A673 (cell line): ENCODE measurements at regions not wholly inside any gene's neighbourhood (a gene's known extent, or its start where the extent isn't known, plus 50 kb on each side); places are given as distances from the start of the nearest gene placed in this dataset.

ENCODE experiments used
- BruUV-seq: library from RNA; stranded (reverse); fragments of 400-500 nt; replicated peaks from 2 replicates; lab custom pipeline; 2021; lab: Mats Ljungman, UMichigan
- CTCF ChIA-PET: fragments of 300-600 bp; sonication (Branson Sonifier 250); formaldehyde crosslinking; loops from one replicate; lab custom pipeline; 2022; ENCODE audit warnings: antibody characterized with exemption; lab: Charles Lee
- POLR2A ChIA-PET: fragments of 300-600 bp; sonication (Branson Sonifier 250); formaldehyde crosslinking; loops from one replicate; lab custom pipeline; 2022; ENCODE audit warnings: antibody characterized with exemption; ENCODE audit not compliant: low non-redundant PET; lab: Charles Lee
- DNase-seq: peaks from one replicate; pipeline ENCODE4 v3.0.0-alpha.2; 2015; ENCODE audit warnings: low spot score
- H3K27ac ChIP-seq: fragments of 200-600 bp; sonication (generic); 2 replicates; pipeline ENCODE4 v1.5.1; 2016; ENCODE audit warnings: mixed run types, low read depth, mild to moderate bottlenecking, mixed read lengths, antibody characterized with exemption, low read length; ENCODE audit not compliant: poor library complexity, severe bottlenecking
- H3K27me3 ChIP-seq: fragments of 200-600 bp; sonication (generic); replicated peaks from 2 replicates; pipeline ENCODE4 v1.6.1; 2017; ENCODE audit warnings: mixed run types, low read depth, mild to moderate bottlenecking, mixed read lengths, antibody characterized with exemption, low read length; ENCODE audit not compliant: insufficient read depth, poor library complexity
- H3K36me3 ChIP-seq: fragments of 200-600 bp; sonication (generic); 2 replicates; pipeline ENCODE4 v1.6.1; 2016; ENCODE audit warnings: mixed run types, mild to moderate bottlenecking, mixed read lengths, antibody characterized with exemption, low read length; ENCODE audit not compliant: insufficient read depth, poor library complexity, severe bottlenecking
- H3K4me1 ChIP-seq: fragments of 200-600 bp; sonication (generic); 2 replicates; pipeline ENCODE4 v1.6.1; 2017; ENCODE audit warnings: mixed run types, mild to moderate bottlenecking, mixed read lengths, antibody characterized with exemption, low read length; ENCODE audit not compliant: insufficient read depth, poor library complexity, severe bottlenecking
- H3K4me3 ChIP-seq: fragments of 200-600 bp; sonication (generic); 2 replicates; pipeline ENCODE4 v1.5.1; 2016; ENCODE audit warnings: low read depth, mixed run types, mild to moderate bottlenecking, mixed read lengths, low read length; ENCODE audit not compliant: poor library complexity, severe bottlenecking
- H3K9me3 ChIP-seq: fragments of 200-600 bp; sonication (generic); 2 replicates; pipeline ENCODE4 v1.6.1; 2016; ENCODE audit warnings: mixed run types, low read depth, mild to moderate bottlenecking, mixed read lengths, antibody characterized with exemption, low read length; ENCODE audit not compliant: poor library complexity, severe bottlenecking
- CTCF ChIP-seq: fragments of 300-800, 200-600 bp; sonication (generic); conservative IDR thresholded peaks from 2 replicates; pipeline ENCODE4 v1.5.1; 2017; ENCODE audit warnings: low read depth, mild to moderate bottlenecking, antibody characterized with exemption, low read length, moderate library complexity, mixed read lengths
- EZH2 ChIP-seq: fragments of 200-600 bp; sonication (generic); IDR thresholded peaks from 2 replicates; pipeline ENCODE4 v1.6.1; 2017; ENCODE audit warnings: borderline replicate concordance, low read depth, mild to moderate bottlenecking, mixed read lengths, antibody characterized with exemption, low read length; ENCODE audit not compliant: poor library complexity, severe bottlenecking
- intact Hi-C: fragments of 100-400 bp; cut with micrococcal nuclease; formaldehyde crosslinking; loops from one replicate; pipeline ENCODE4 v1.10.0; 2022; ENCODE audit not compliant: unreplicated experiment

GRCh38 chr18:993560-993959 is 88.9 kb downstream of the ADCYAP1 start:
- Histone ChIP-seq H3K4me1 (no peaks in the 10 kb centered on the region), H3K36me3 (no peaks in the 10 kb centered on the region), H3K4me3 (no peak overlapping the region), H3K9me3 (no peaks in the 10 kb centered on the region), H3K27ac (no peak overlapping the region), H3K27me3 (peaks cover 12% of the 10 kb centered on the region)
- POLR2A ChIA-PET = no interaction called here
- CTCF ChIA-PET = no interaction called here
- intact Hi-C loops = no loop called here
- DNase-seq = no peak
- BruUV-seq = no TSS peak
- TF ChIP-seq EZH2 (no peak), CTCF (no peak)

GRCh38 chr18:995629-996028 is 91.0 kb downstream of the ADCYAP1 start:
- no peak for DNase-seq
- TF ChIP-seq EZH2 (no peak), CTCF (no peak)

GRCh38 chr18:997499-997898 is 92.8 kb downstream of the ADCYAP1 start:
- CTCF ChIA-PET = no interaction called here
- no peak for TF ChIP-seq EZH2
- TF ChIP-seq CTCF = no peak
- no peaks in the 10 kb centered on the region for H3K4me1 ChIP-seq

More at GRCh38 chr18:995629-996028, 91.0 kb downstream of the ADCYAP1 start:
- Histone ChIP-seq H3K27ac (no peak overlapping the region), H3K4me1 (no peaks in the 10 kb centered on the region), H3K36me3 (no peaks in the 10 kb centered on the region), H3K4me3 (no peak overlapping the region), H3K27me3 (peaks cover 17% of the 10 kb centered on the region), H3K9me3 (no peaks in the 10 kb centered on the region)
- CTCF ChIA-PET = no interaction called here
- intact Hi-C loops = no loop called here
- POLR2A ChIA-PET = no interaction called here
- no TSS peak for BruUV-seq

More at GRCh38 chr18:997499-997898, 92.8 kb downstream of the ADCYAP1 start:
- H3K27me3 ChIP-seq = peaks cover 17% of the 10 kb centered on the region
- no peak overlapping the region for H3K27ac ChIP-seq
- no TSS peak for BruUV-seq
- H3K4me3 ChIP-seq = no peak overlapping the region
- POLR2A ChIA-PET = no interaction called here
- DNase-seq = no peak
- no peaks in the 10 kb centered on the region for H3K9me3 ChIP-seq
- intact Hi-C loops = no loop called here
- H3K36me3 ChIP-seq = no peaks in the 10 kb centered on the region
